ENCODE measurements at regions not wholly inside any gene's neighbourhood (a gene's known extent, or its start where the extent isn't known, plus 50 kb on each side); places are given as distances from the start of the nearest gene placed in this dataset.

DNA sequence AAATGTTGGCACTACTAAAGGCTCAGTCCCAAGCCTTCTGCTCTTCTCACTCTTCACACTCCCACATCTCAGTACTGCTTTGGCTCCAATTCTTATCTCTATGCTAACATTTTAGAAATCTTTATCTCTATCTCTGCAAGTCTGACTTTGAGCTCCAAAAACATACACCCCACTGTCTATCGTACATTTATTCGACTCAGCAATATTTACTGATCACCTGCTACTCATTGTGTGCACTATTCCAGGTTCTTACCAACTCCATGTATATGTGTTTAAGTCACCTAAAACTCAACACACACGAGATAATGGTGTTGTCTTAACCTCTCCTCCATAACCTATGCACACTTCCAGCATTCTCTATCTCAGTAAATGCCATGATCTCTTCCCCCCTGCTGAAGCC is 268.2 kb upstream of the CRIM1 start:
- DNase-seq: no peak
- Histone ChIP-seq H3K27me3 (ENCODE audit: insufficient read depth, low read length) (no peaks in the 10 kb centered on the region), H3K4me1 (ENCODE audit: insufficient read depth, low read length) (no peaks in the 10 kb centered on the region), H3K27ac (ENCODE audit: low read depth, low read length) (no peak overlapping the region), H3K36me3 (ENCODE audit: insufficient read depth, low read length) (no peaks in the 10 kb centered on the region), H3K9me3 (ENCODE audit: control insufficient read depth in 1 of 2, low read length in 2 of 2) (no peaks in the 10 kb centered on the region), H3K4me3 (ENCODE audit: low read length in 2 of 2) (no peak overlapping the region)
- CTCF ChIA-PET (ENCODE audit: partially characterized antibody): no interaction called here
- intact Hi-C loops (cut with micrococcal nuclease): no loop called here
- Mint-ChIP-seq H3K27ac (peak overlapping the region in 1 of 7 donors; percentile 37), H3K36me3 (no peaks in the 10 kb centered on the region), H3K27me3 (peaks cover 2 to 8% of the 10 kb centered on the region in 2 donors), H3K9me3 (peaks cover 0 to 4% (median 0%) of the 10 kb centered on the region in 8 donors), H3K4me1 (peaks cover 0 to 2% (median under 1%) of the 10 kb centered on the region in 4 donors), H3K4me3 (no peak overlapping the region)
- POLR2A ChIA-PET (ENCODE audit: partially characterized antibody): no interaction called here

GRCh38 chr2:36079793-36080192 is 275.8 kb upstream of the CRIM1 start:
- Histone ChIP-seq H3K4me3 (ENCODE audit: low read length in 2 of 2) (no peak overlapping the region), H3K36me3 (ENCODE audit: insufficient read depth, low read length) (no peaks in the 10 kb centered on the region), H3K9me3 (ENCODE audit: control insufficient read depth in 1 of 2, low read length in 2 of 2) (no peaks in the 10 kb centered on the region), H3K27me3 (ENCODE audit: insufficient read depth, low read length) (no peaks in the 10 kb centered on the region), H3K4me1 (ENCODE audit: insufficient read depth, low read length) (no peaks in the 10 kb centered on the region), H3K27ac (ENCODE audit: low read depth, low read length) (no peak overlapping the region)
- Mint-ChIP-seq H3K4me1 (peaks cover 0 to 2% (median under 1%) of the 10 kb centered on the region in 4 donors), H3K27ac (no peak overlapping the region), H3K36me3 (no peaks in the 10 kb centered on the region), H3K27me3 (peaks cover 0 to 1% of the 10 kb centered on the region in 2 donors), H3K9me3 (peaks cover 0 to 1% (median 0%) of the 10 kb centered on the region in 8 donors), H3K4me3 (no peak overlapping the region)
- POLR2A ChIA-PET (ENCODE audit: partially characterized antibody): no interaction called here
- CTCF ChIA-PET (ENCODE audit: partially characterized antibody): no interaction called here
- DNase-seq: no peak
- intact Hi-C loops (cut with micrococcal nuclease): no loop called here

- ChIA-PET CTCF (ENCODE audit: partially characterized antibody) (no interaction called here), POLR2A (ENCODE audit: partially characterized antibody) (no interaction called here)
- intact Hi-C loops (cut with micrococcal nuclease): no loop called here
Measured at GRCh38 chr2:36074008-36074407, 281.6 kb upstream of the CRIM1 start.

GRCh38 chr2:36071698-36072097 is 283.9 kb upstream of the CRIM1 start:
- intact Hi-C loops (cut with micrococcal nuclease): no loop called here
- no peak overlapping the region for H3K27ac ChIP-seq (ENCODE audit: low read depth, low read length)
- H3K27ac Mint-ChIP-seq: no peak overlapping the region
- H3K36me3 ChIP-seq (ENCODE audit: insufficient read depth, low read length): no peaks in the 10 kb centered on the region
- H3K27me3 ChIP-seq (ENCODE audit: insufficient read depth, low read length): no peaks in the 10 kb centered on the region
- H3K27me3 Mint-ChIP-seq: peaks cover 0 to 3% of the 10 kb centered on the region in 2 donors
- no peaks in the 10 kb centered on the region for H3K9me3 ChIP-seq (ENCODE audit: control insufficient read depth in 1 of 2, low read length in 2 of 2)
- H3K4me1 ChIP-seq (ENCODE audit: insufficient read depth, low read length): no peaks in the 10 kb centered on the region
- POLR2A ChIA-PET (ENCODE audit: partially characterized antibody): no interaction called here
- no peak overlapping the region for H3K4me3 Mint-ChIP-seq
- H3K36me3 Mint-ChIP-seq: no peaks in the 10 kb centered on the region
- DNase-seq: no peak
- H3K9me3 Mint-ChIP-seq: peaks cover 0 to 2% (median 0%) of the 10 kb centered on the region in 8 donors
- CTCF ChIA-PET (ENCODE audit: partially characterized antibody): no interaction called here
- peaks cover 0 to 2% (median 0%) of the 10 kb centered on the region in 4 donors for H3K4me1 Mint-ChIP-seq
- H3K4me3 ChIP-seq (ENCODE audit: low read length in 2 of 2): no peak overlapping the region

More at GRCh38 chr2:36074008-36074407, 281.6 kb upstream of the CRIM1 start:
- Mint-ChIP-seq H3K9me3 (peaks cover 0 to 1% (median 0%) of the 10 kb centered on the region in 8 donors), H3K27me3 (peaks cover 0 to 3% of the 10 kb centered on the region in 2 donors), H3K4me1 (peaks cover 0 to 2% (median 0%) of the 10 kb centered on the region in 4 donors), H3K36me3 (no peaks in the 10 kb centered on the region), H3K4me3 (no peak overlapping the region), H3K27ac (no peak overlapping the region)
- Histone ChIP-seq H3K36me3 (ENCODE audit: insufficient read depth, low read length) (no peaks in the 10 kb centered on the region), H3K27me3 (ENCODE audit: insufficient read depth, low read length) (no peaks in the 10 kb centered on the region), H3K4me3 (ENCODE audit: low read length in 2 of 2) (no peak overlapping the region), H3K4me1 (ENCODE audit: insufficient read depth, low read length) (no peaks in the 10 kb centered on the region), H3K27ac (ENCODE audit: low read depth, low read length) (no peak overlapping the region), H3K9me3 (ENCODE audit: control insufficient read depth in 1 of 2, low read length in 2 of 2) (no peaks in the 10 kb centered on the region)
- DNase-seq: no peak

DNA sequence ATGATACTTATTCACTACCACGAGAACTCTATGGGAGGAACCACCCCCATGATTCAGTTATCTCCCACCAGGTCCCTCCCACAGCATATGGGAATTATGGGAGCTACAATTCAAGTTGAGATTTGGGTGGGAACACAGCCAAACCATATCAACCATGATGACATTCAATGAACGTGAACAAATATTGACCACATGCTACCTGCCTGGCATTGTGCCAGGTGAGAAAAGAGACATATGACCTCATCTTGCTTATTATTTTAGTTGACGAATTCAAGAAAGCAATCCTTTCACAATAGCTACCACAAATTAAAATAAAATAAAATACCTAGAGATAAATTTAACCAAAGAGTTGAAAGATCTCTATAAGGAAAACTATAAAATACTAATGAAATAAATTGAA is 286.5 kb upstream of the CRIM1 start:
- Mint-ChIP-seq H3K4me1 (peaks cover 0 to 2% (median 0%) of the 10 kb centered on the region in 4 donors), H3K27me3 (peaks cover 0 to 1% of the 10 kb centered on the region in 2 donors), H3K27ac (no peak overlapping the region), H3K9me3 (peaks cover 0 to 5% (median 2%) of the 10 kb centered on the region in 8 donors), H3K36me3 (no peaks in the 10 kb centered on the region), H3K4me3 (no peak overlapping the region)
- ChIA-PET CTCF (ENCODE audit: partially characterized antibody) (no interaction called here), POLR2A (ENCODE audit: partially characterized antibody) (no interaction called here)
- no peaks in the 10 kb centered on the region for H3K36me3 ChIP-seq (ENCODE audit: insufficient read depth, low read length)
- no peaks in the 10 kb centered on the region for H3K27me3 ChIP-seq (ENCODE audit: insufficient read depth, low read length)
- H3K4me3 ChIP-seq (ENCODE audit: low read length in 2 of 2): no peak overlapping the region
- H3K27ac ChIP-seq (ENCODE audit: low read depth, low read length): no peak overlapping the region
- no peaks in the 10 kb centered on the region for H3K4me1 ChIP-seq (ENCODE audit: insufficient read depth, low read length)
- DNase-seq: no peak
- intact Hi-C loops (cut with micrococcal nuclease): no loop called here
- no peaks in the 10 kb centered on the region for H3K9me3 ChIP-seq (ENCODE audit: control insufficient read depth in 1 of 2, low read length in 2 of 2)

- peaks cover 0 to 2% (median 0%) of the 10 kb centered on the region in 4 donors for H3K4me1 Mint-ChIP-seq
- no peaks in the 10 kb centered on the region for H3K27me3 ChIP-seq (ENCODE audit: insufficient read depth, low read length)
- no peaks in the 10 kb centered on the region for H3K36me3 ChIP-seq (ENCODE audit: insufficient read depth, low read length)
- intact Hi-C loops (cut with micrococcal nuclease): no loop called here
- H3K27ac ChIP-seq (ENCODE audit: low read depth, low read length): no peak overlapping the region
- CTCF ChIA-PET (ENCODE audit: partially characterized antibody): no interaction called here
- no peak overlapping the region for H3K27ac Mint-ChIP-seq
- peaks cover 0 to 1% of the 10 kb centered on the region in 2 donors for H3K27me3 Mint-ChIP-seq
- POLR2A ChIA-PET (ENCODE audit: partially characterized antibody): no interaction called here
- no peak for DNase-seq
- H3K4me1 ChIP-seq (ENCODE audit: insufficient read depth, low read length): no peaks in the 10 kb centered on the region
- H3K4me3 ChIP-seq (ENCODE audit: low read length in 2 of 2): no peak overlapping the region
- no peaks in the 10 kb centered on the region for H3K9me3 ChIP-seq (ENCODE audit: control insufficient read depth in 1 of 2, low read length in 2 of 2)
- peaks cover 0 to 8% (median 5%) of the 10 kb centered on the region in 8 donors for H3K9me3 Mint-ChIP-seq
- no peak overlapping the region for H3K4me3 Mint-ChIP-seq
- H3K36me3 Mint-ChIP-seq: no peaks in the 10 kb centered on the region
Measured at GRCh38 chr2:36068086-36068485, 287.5 kb upstream of the CRIM1 start.

DNA sequence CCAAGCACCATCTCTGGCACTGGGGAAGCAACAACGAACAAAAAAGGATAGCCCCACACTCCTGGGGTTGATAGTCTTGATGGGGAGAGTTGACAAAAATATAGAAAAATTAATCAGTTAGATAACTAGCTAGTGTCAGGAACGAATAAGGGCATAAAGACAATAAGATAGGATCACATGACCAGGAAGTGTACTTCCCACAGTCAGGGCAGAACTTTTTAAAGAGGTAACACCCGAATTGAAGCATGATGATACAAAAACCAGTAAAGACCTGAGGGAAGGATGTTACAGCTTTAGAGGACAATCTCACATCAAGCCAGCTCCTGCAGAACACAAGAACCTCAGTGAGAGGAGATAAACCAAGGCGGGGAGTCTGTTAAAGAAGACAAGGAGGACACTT is 295.4 kb upstream of the CRIM1 start:
- Mint-ChIP-seq H3K27me3 (peaks cover 0 to 10% of the 10 kb centered on the region in 2 donors), H3K4me1 (peaks cover 0 to 5% (median 3%) of the 10 kb centered on the region in 4 donors), H3K36me3 (no peaks in the 10 kb centered on the region), H3K9me3 (peaks cover 0 to 12% (median 7%) of the 10 kb centered on the region in 8 donors), H3K27ac (no peak overlapping the region), H3K4me3 (no peak overlapping the region)
- Histone ChIP-seq H3K27me3 (ENCODE audit: insufficient read depth, low read length) (no peaks in the 10 kb centered on the region), H3K4me1 (ENCODE audit: insufficient read depth, low read length) (no peaks in the 10 kb centered on the region), H3K36me3 (ENCODE audit: insufficient read depth, low read length) (no peaks in the 10 kb centered on the region), H3K27ac (ENCODE audit: low read depth, low read length) (no peak overlapping the region), H3K4me3 (ENCODE audit: low read length in 2 of 2) (no peak overlapping the region), H3K9me3 (ENCODE audit: control insufficient read depth in 1 of 2, low read length in 2 of 2) (no peaks in the 10 kb centered on the region)
- ChIA-PET CTCF (ENCODE audit: partially characterized antibody) (no interaction called here), POLR2A (ENCODE audit: partially characterized antibody) (no interaction called here)
- intact Hi-C loops (cut with micrococcal nuclease): no loop called here
- no peak for DNase-seq

- POLR2A ChIA-PET (ENCODE audit: partially characterized antibody): no interaction called here
Measured at GRCh38 chr2:36059691-36060090, 295.9 kb upstream of the CRIM1 start.

More at GRCh38 chr2:36059691-36060090, 295.9 kb upstream of the CRIM1 start:
- CTCF ChIA-PET (ENCODE audit: partially characterized antibody): no interaction called here
- Mint-ChIP-seq H3K36me3 (no peaks in the 10 kb centered on the region), H3K27me3 (peaks cover 0 to 10% of the 10 kb centered on the region in 2 donors), H3K27ac (peak overlapping the region in 1 of 7 donors; percentile 6), H3K4me3 (no peak overlapping the region), H3K9me3 (peaks cover 0 to 12% (median 5%) of the 10 kb centered on the region in 8 donors), H3K4me1 (peaks cover 0 to 5% (median 3%) of the 10 kb centered on the region in 4 donors)
- no peaks in the 10 kb centered on the region for H3K4me1 ChIP-seq (ENCODE audit: insufficient read depth, low read length)
- H3K4me3 ChIP-seq (ENCODE audit: low read length in 2 of 2): no peak overlapping the region
- DNase-seq: no peak
- no peaks in the 10 kb centered on the region for H3K36me3 ChIP-seq (ENCODE audit: insufficient read depth, low read length)
- H3K9me3 ChIP-seq (ENCODE audit: control insufficient read depth in 1 of 2, low read length in 2 of 2): no peaks in the 10 kb centered on the region
- no peak overlapping the region for H3K27ac ChIP-seq (ENCODE audit: low read depth, low read length)
- H3K27me3 ChIP-seq (ENCODE audit: insufficient read depth, low read length): no peaks in the 10 kb centered on the region
- intact Hi-C loops (cut with micrococcal nuclease): no loop called here

All from CD4-positive, alpha-beta memory T cell (primary cell).